ENCODE measurements at regions not wholly inside any gene's neighbourhood (a gene's known extent, or its start where the extent isn't known, plus 50 kb on each side); places are given as distances from the start of the nearest gene placed in this dataset.

DNA sequence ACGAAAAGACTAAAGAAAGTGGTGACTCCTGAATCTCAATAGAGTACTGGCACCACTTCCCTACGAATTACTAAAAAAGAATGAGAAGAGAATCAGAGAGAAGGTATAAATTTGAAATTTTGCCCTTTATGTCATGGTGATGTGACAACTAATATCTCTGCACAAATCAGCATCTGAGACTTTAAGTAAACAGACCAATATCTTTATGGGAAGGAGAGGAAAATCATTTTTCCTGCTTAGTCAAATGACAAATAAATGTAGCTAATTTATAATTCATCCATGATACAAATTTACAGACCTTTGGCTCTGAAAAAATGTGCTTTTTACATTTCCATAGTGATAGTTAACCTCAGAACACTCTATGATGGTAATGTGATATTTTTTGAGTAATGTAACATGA lies 424.8 kb upstream of the EPHA5 start:
- DNase-seq (no peak), ATAC-seq (no peak)
- intact Hi-C loops (cut with DNase I), result no loop called here

GRCh38 chr4:66094070-66094469 lies 423.8 kb upstream of the EPHA5 start:
- intact Hi-C loops (cut with DNase I), result no loop called here
- no peak for ATAC-seq
- DNase-seq, result no peak

- DNase-seq (no peak), ATAC-seq (no peak)
- intact Hi-C loops (cut with DNase I), result no loop called here
Measured at GRCh38 chr4:66091786-66092185, 421.5 kb upstream of the EPHA5 start.

- intact Hi-C loops (cut with DNase I), result no loop called here
- DNase-seq (no peak), ATAC-seq (no peak)
Measured at GRCh38 chr4:66073961-66074360, 403.7 kb upstream of the EPHA5 start.

GRCh38 chr4:66071911-66072310 lies 401.6 kb upstream of the EPHA5 start:
- intact Hi-C loops (cut with DNase I), result no loop called here
- ATAC-seq (no peak), DNase-seq (no peak)

GRCh38 chr4:66062921-66063320 lies 392.6 kb upstream of the EPHA5 start:
- DNase-seq (no peak), ATAC-seq (no peak)
- intact Hi-C loops (cut with DNase I), result no loop called here

DNA sequence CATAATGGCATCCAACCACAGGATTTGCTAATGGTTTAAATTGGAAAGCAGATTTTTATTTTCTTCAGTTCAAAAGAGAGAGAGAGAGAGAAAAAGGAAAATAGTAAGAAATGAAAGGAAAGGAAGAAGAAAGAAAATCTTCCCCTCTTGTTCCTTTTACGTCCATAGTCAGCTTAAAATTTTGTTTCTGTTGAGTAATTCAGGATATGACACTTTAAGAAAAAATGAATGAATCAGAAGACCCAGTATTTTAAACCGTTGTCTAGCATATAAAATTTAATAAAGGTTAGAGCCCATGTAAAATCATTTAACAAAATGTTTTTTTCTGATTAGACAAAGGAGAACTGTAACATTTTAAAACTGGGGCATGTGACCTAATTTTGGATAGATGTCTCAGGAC lies 391.8 kb upstream of the EPHA5 start:
- no peak for ATAC-seq
- no peak for DNase-seq
- intact Hi-C loops (cut with DNase I), result no loop called here

DNA sequence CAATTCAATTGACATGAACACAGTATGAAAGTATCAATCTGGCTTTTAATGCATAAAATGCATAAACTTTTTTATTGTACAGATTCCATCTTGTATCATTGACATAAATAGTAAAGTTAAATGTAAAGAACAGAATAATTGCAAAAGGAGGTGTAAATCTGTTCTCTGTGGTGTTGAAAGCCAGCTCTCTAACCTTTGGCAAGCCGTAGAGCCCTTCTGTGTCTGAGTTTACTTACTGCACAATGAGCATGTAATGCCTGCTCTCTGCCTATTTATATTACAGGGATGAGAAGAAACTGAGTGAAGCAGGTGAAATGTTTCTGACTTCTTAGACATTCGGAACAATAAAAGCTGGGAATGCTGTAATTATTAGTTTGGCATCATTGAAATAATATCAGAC lies 389.3 kb upstream of the EPHA5 start:
- intact Hi-C loops (cut with DNase I), result no loop called here
- ATAC-seq, result no peak
- DNase-seq, result no peak

- DNase-seq (no peak), ATAC-seq (no peak)
- intact Hi-C loops (cut with DNase I), result no loop called here
Measured at GRCh38 chr4:66059136-66059535, 388.8 kb upstream of the EPHA5 start.

GRCh38 chr4:66055999-66056398 lies 385.7 kb upstream of the EPHA5 start:
- DNase-seq, result no peak
- no peak for ATAC-seq
- intact Hi-C loops (cut with DNase I), result no loop called here

GRCh38 chr4:66052426-66052825 lies 382.1 kb upstream of the EPHA5 start:
- intact Hi-C loops (cut with DNase I), result no loop called here
- ATAC-seq (no peak), DNase-seq (no peak)

DNA sequence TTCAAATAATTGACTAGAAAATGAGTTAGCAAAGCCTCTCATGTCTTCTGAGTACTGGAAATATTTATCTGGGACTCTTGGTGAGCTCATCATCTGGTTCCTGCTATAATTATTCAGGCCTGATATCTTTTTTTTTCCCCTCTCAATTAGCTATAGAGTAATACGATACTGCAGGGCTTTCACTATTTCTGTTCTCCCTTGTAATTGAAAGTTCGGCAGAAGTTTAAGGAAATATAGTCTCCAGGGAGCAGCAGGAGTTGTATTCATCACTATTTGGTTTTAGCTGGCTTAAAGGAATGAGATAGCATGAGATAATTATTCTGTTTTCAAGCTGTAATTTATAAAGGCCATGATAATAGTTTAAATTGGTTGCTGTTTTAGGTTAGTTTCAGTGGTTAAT lies 378.6 kb upstream of the EPHA5 start:
- DNase-seq (no peak), ATAC-seq (no peak)
- intact Hi-C loops (cut with DNase I), result no loop called here

- DNase-seq (no peak), ATAC-seq (no peak)
- intact Hi-C loops (cut with DNase I), result no loop called here
Measured at GRCh38 chr4:66045913-66046312, 375.6 kb upstream of the EPHA5 start.

DNA sequence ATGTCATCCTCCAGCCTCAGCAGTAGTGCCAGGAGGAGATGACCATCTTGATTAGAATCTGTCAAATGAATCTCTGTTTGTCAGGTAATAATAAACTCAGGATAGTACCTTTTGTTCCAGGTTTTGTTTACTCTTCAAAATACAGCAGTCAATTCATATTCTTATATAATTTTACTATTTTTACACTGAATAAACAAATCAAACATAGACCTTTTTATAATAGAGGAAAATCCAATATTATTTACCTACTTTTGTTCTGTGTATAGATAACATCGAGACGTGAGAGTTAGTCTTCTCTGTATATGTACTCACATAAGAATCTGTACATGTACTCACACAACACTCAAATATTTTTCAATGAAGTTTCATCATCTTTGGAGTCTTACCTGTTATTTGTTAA lies 365.4 kb upstream of the EPHA5 start:
- DNase-seq (no peak), ATAC-seq (no peak)
- intact Hi-C loops (cut with DNase I), result no loop called here

DNA sequence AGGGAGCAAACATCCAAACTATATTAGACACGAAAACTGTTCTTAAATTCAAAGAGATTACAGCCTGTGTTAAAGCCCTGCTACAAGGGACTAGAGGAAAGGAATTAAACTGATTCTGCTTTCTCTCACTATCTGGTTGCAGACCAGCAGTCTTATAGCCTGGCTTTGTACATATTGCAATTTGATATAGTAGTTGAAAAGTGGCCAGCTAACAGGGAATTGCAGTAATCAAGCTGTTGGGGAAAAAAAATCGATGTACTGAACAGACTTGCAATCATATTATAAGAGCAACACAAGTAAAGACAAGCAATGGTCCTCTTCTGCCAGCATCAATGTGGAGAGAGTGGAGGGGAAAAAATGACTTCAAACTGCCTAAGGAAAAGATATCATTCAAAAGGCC lies 364.4 kb upstream of the EPHA5 start:
- ATAC-seq (no peak), DNase-seq (no peak)
- intact Hi-C loops (cut with DNase I), result no loop called here

- no peak for DNase-seq
- intact Hi-C loops (cut with DNase I), result no loop called here
Measured at GRCh38 chr4:66034262-66034661, 364.0 kb upstream of the EPHA5 start.

DNA sequence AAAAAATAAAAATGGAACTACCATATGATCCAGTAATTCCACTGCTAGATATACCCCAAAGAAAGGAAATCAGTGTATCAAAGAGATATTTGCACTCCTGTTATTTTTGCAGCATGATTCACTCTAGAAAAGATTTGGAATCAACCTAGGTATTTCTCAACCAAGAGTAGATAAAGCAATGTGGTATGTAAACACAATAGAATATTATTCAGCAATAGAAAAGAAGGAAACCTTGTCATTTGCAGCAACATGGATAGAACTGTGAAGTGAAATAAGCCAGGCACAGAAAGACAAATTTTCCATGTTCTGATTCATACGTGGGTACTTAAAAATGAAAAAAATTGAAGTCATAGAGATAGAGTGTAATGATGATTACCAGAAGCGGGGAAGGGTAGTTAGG lies 362.3 kb upstream of the EPHA5 start:
- ATAC-seq (no peak), DNase-seq (no peak)
- intact Hi-C loops (cut with DNase I), result no loop called here

More at GRCh38 chr4:66034262-66034661, 364.0 kb upstream of the EPHA5 start:
- ATAC-seq, result no peak

- intact Hi-C loops (cut with DNase I), result no loop called here
- ATAC-seq (no peak), DNase-seq (no peak)
Measured at GRCh38 chr4:66028668-66029067, 358.4 kb upstream of the EPHA5 start.

DNA sequence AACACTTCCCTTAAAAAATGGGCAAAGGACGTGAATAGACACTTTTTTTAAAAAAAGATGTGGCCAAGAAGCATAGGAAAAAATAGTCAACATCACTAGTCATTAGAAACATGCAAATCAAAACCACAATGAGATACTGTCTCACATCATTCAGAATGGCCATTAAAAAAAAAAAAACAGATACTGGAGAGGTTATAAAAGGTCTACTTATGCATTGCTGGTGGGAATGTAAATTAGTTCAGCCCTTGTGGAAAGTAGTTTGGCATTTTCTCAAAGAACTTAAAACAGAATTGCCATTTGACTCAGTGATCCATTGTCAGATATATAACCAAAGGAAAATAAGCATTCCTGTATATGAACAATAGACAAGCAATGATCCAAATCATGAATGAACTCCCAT lies 352.8 kb upstream of the EPHA5 start:
- ATAC-seq (no peak), DNase-seq (no peak)
- intact Hi-C loops (cut with DNase I), result no loop called here

DNA sequence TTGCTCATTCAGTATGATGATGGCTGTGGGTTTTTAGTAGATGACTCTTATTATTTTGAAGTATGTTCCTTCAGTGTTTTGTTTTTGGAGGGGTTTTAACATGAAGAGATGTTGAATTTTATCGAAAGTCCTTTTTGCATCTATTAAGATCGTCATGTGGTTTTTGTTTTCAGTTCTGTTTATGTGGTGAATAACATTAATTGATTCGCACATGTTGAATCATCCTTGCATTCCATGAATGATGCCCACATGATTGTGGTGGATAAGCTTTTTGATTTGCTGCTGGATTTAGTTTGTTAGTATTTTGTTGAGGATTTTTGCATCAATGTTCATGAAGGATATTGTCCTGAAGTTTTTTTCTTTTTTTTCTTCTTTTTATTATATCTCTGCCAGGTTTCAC lies 347.4 kb upstream of the EPHA5 start:
- no peak for DNase-seq
- intact Hi-C loops (cut with DNase I), result no loop called here
- ATAC-seq, result no peak

DNA sequence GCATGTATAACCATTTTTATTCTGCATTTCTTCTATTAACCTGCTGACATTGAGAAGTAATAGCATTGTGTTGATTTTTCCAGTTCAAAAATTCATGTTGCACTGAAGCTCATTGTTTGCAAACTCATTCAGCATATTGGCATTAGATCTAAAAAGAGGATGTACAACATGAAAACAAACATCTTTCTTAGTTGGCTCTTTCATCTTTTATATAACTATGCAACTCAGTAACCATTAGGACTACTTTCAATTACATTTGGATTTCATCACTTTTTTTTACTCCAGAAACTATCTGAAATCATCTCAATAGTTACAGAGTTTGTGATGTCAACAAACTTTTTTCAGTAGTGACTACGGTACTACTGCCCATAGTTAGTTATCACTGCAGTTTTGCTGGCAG lies 346.0 kb upstream of the EPHA5 start:
- no peak for DNase-seq
- no peak for ATAC-seq
- intact Hi-C loops (cut with DNase I), result no loop called here

- ATAC-seq (no peak), DNase-seq (no peak)
- intact Hi-C loops (cut with DNase I), result no loop called here
Measured at GRCh38 chr4:66014146-66014765, 344.0 kb upstream of the EPHA5 start.

Measured in left cardiac atrium (tissue), 4 donors.